ENCODE measurements at regions not wholly inside any gene's neighbourhood (a gene's known extent, or its start where the extent isn't known, plus 50 kb on each side); places are given as distances from the start of the nearest gene placed in this dataset.

GRCh38 chr3:124545891-124546290, 184.4 kb upstream of the UMPS start (continued):
- no peak for TF ChIP-seq CBX8 (IDR thresholded peaks at IDR 0.05; ENCODE audit: borderline replicate concordance, low read depth, low read length)
- no peak for TF ChIP-seq KDM4A (IDR thresholded peaks at IDR 0.05; ENCODE audit: low read depth, low read length, severe bottlenecking)
